ENCODE measurements at regions not wholly inside any gene's neighbourhood (a gene's known extent, or its start where the extent isn't known, plus 50 kb on each side); places are given as distances from the start of the nearest gene placed in this dataset.

- TF ChIP-seq POLR2A (IDR thresholded peaks at IDR 0.05; ENCODE audit: low read length): no peak
- TF ChIP-seq TFCP2L1 (CRISPR knock-in tag; IDR thresholded peaks at IDR 0.05): no peak
- TF ChIP-seq CTCF (IDR thresholded peaks at IDR 0.05): no peak
- no peak for TF ChIP-seq RCOR1 (IDR thresholded peaks at IDR 0.05; ENCODE audit: low read depth, low read length)
- TF ChIP-seq EP300 (IDR thresholded peaks at IDR 0.05): no peak
- TF ChIP-seq MAX (IDR thresholded peaks at IDR 0.05): no peak
- no peak for TF ChIP-seq MYC (IDR thresholded peaks at IDR 0.05; ENCODE audit: borderline replicate concordance, low read length)
- TF ChIP-seq PBX3 (IDR thresholded peaks at IDR 0.05): no peak
- no peak for TF ChIP-seq JUN (IDR thresholded peaks at IDR 0.05)
- no peak for TF ChIP-seq SREBF2 (IDR thresholded peaks at IDR 0.05)
- no peak for TF ChIP-seq BHLHE40 (IDR thresholded peaks at IDR 0.05; ENCODE audit: low read depth, low read length)
- TF ChIP-seq RAD21 (conservative IDR thresholded peaks at IDR 0.05 in 1 of 2, IDR thresholded peaks at IDR 0.05 in 1 of 2): no peak
- TF ChIP-seq NR3C1 (IDR thresholded peaks at IDR 0.05): no peak
Measured at GRCh38 chr3:194837457-194838127, 151.9 kb downstream of the FAM43A start.

Data from A549 (cell line).